HG03280 (cell line): ENCODE measurements at regions not wholly inside any gene's neighbourhood (a gene's known extent, or its start where the extent isn't known, plus 50 kb on each side); places are given as distances from the start of the nearest gene placed in this dataset.
"Not testable (repeated sequence)": the region's sequence is repeated elsewhere in the genome, so short reads cannot be mapped to it uniquely, and the experiment has no call there.

Experiments
- ATAC-seq: cut with Tn5 transposase; IDR thresholded peaks from one replicate; pipeline ENCODE4 v1.9.1; 2021; ENCODE audit warnings: mild to moderate bottlenecking, moderate library complexity; ENCODE audit not compliant: unreplicated experiment

GRCh38 chr3:153889905-153890334 is 231.3 kb upstream of the ARHGEF26 start:
- no peak for ATAC-seq

DNA sequence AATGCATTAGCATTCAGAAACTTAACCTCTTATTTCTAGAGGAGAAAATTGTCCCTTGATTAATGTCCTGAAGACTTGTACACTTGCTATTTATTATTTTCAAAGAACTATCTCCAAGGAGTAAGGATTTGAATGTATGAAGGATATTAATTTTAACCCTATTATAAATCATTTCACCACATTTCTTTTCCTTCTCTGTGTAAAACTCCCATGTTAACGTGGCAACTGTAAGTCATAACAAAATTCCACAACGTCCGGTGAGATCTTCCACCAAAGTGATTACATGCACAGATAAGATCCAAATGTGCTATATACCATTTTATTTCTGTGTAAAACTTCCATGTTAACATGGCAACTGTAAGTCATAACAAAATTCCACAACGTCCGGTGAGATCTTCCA is 229.1 kb upstream of the ARHGEF26 start:
- no peak for ATAC-seq

GRCh38 chr3:153894857-153895256 is 226.3 kb upstream of the ARHGEF26 start:
- ATAC-seq: no peak

- no peak for ATAC-seq
These were observed 225.0 kb upstream of the ARHGEF26 start for GRCh38 chr3:153896197-153896596.

DNA sequence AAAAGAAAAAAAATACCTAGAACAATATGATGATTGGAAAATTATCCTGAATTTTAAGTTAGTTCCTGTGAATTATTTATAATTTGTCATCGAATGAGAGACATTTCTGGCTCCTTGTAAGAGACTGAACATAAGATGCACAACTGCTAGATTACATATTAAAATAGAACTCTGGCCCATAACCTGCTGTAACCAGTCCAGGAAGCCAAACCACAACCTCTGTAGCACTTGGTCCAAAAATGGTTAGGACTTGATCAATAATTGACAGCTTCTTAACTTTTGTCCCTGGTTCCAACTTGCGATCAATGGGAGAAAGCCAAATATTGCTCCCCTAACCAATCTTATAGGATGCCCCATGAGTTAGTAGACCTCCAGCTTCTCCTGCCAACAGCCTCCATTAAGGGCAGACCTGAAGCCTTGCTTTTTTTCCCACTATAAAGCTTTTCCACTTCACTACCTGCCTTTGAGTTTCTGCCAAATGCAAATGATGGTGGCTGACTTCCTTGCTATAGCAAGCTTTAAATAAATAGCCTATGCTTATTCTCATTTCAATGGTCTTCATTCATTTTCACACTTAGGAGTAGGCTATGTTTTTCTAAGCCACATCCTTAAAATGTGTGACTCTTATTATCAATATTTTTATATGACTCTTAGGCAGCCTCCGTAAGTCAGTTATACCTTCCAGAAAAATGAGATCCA is 224.0 kb upstream of the ARHGEF26 start:
- peak; percentile 42 for ATAC-seq

- ATAC-seq: peak; percentile 90
These were observed 223.3 kb upstream of the ARHGEF26 start for GRCh38 chr3:153897842-153898241.

GRCh38 chr3:153901152-153901551 is 220.0 kb upstream of the ARHGEF26 start:
- no peak for ATAC-seq

DNA sequence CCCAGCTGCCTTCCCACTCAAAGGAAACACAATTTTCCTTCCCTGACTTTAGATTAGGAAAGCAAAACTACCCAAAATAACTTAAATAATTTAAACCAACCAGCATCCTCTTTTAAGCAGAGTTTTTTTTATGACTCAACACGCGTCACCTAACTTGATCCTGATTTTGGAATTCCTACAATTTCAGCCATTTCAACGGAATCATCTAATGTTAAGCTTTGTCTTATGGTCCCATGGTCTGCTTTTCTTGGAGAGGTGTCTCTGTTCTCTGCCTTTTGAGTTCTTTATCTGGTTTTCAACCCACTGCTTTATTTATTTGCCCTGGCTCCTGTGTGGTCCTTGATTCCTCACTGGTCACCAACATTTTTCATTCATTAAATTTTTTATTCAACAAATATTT is 219.2 kb upstream of the ARHGEF26 start:
- ATAC-seq: no peak

DNA sequence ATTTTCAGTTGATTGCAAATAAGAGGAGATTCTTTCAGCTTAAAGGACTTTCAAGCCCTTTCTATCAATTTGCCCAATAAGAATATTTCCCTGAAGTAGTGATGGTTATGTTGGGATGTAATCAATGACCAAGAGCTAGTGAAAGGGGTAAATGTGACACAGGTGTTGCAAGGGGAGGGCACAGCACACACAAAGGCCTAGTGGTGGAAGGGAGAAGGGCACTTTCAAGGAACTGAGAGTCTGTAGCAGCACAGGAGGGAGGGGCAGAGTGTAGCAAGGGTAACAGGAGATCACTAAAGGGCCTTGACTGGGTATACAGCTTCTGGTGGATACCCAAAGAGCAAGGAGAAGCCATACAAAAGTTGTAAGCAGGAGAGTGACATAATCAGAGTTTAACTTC is 217.8 kb upstream of the ARHGEF26 start:
- ATAC-seq: peak; percentile 78

GRCh38 chr3:153906366-153906765 is 214.8 kb upstream of the ARHGEF26 start:
- no peak for ATAC-seq

DNA sequence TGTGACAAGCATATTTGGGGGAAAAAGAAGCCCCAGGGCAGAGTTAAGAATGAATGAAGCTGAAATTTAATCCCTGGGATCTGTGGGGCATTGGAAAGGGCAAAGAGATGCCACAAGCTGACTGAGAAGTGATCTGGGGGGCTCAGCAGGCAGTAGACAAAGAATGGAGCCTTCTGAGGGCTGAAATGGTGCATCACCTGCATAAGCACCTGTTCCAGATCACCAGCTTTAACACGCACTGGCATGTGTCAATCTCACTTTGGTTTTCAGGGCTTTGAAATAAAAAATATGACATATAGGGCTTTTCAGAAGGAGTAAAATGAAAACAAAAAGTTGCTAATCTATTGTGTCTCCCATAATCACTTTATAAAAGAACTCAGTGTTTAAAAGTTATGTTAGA is 210.8 kb upstream of the ARHGEF26 start:
- no peak for ATAC-seq

DNA sequence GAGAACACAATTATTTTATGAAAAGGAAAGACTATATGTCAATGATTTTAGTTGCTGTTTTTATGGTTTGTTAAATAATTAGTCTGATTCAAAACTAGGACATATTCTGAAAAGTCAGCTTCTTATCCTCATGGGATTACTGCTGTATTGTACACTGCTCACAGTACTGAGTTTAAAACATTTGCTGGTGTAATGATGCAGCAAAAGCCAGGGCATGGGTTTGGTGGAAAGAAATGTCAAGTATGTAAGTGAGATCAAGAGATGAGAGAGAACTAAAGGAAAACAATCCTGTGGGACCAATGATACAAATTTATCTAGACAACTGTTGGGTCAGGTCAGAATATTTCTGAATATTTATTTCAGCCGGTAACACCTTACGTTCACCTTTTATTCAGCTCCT is 210.1 kb upstream of the ARHGEF26 start:
- ATAC-seq: no peak

- ATAC-seq: no peak
These were observed 201.4 kb upstream of the ARHGEF26 start for GRCh38 chr3:153919773-153920172.

- ATAC-seq: no peak
These were observed 199.4 kb upstream of the ARHGEF26 start for GRCh38 chr3:153921826-153922225.

GRCh38 chr3:153925841-153926514 is 195.2 kb upstream of the ARHGEF26 start:
- no peak for ATAC-seq

GRCh38 chr3:153927107-153927506 is 194.1 kb upstream of the ARHGEF26 start:
- ATAC-seq: no peak

- ATAC-seq: no peak
These were observed 192.3 kb upstream of the ARHGEF26 start for GRCh38 chr3:153928851-153929250.

GRCh38 chr3:153933481-153933880 is 187.7 kb upstream of the ARHGEF26 start:
- not testable (repeated sequence) for ATAC-seq

- ATAC-seq: no peak
These were observed 177.1 kb upstream of the ARHGEF26 start for GRCh38 chr3:153944084-153944483.

- ATAC-seq: no peak
These were observed 169.9 kb upstream of the ARHGEF26 start for GRCh38 chr3:153951276-153951675.

DNA sequence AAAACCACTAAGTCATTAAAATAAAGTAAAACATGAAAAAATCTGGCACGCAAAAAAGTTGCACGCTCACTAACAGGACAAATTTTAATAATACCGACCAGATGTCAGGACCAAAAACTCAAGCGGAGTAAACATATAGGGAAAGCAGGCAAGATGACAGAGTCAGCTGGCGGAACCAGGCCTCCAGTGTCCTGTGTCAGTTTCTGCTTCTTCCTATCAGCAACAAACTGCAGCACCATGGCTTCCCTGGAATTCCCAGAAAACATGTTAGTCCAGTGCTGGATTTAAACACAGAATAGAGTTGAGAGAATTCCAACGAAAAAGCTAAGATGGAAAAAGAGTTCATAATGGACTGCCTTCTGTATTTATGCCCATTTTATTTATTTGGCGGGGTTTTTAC is 169.1 kb upstream of the ARHGEF26 start:
- no peak for ATAC-seq

DNA sequence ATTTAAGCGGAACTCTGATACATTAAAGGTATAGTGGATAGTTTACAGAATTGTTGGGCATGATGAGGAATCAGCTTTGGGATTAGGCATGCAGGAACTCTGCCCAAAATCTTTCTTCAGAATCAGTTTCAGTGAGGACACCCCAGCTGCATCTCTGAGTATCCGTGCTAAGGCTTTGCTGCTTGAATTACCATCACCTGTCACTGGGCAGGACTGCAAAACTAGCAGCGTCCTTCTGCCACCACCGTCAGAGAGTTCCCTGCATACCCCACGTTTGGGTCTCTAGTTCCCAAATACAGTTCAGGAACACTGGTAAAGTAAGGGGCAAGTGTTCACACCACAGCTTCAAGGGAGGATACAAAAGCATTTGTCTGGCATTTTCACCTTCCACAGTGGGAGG is 164.6 kb upstream of the ARHGEF26 start:
- ATAC-seq: no peak

- no peak for ATAC-seq
These were observed 163.8 kb upstream of the ARHGEF26 start for GRCh38 chr3:153957421-153957820.
